ENCODE measurements at regions not wholly inside any gene's neighbourhood (a gene's known extent, or its start where the extent isn't known, plus 50 kb on each side); places are given as distances from the start of the nearest gene placed in this dataset.

GRCh38 chr11:24070435-24070834, 426.4 kb upstream of the LUZP2 start:
- DNase-seq (ENCODE audit: extremely low read depth, insufficient read length): no peak
- H3K27me3 ChIP-seq (replicated peaks; ENCODE audit: control insufficient read depth, insufficient read depth, low read length): no peaks in the 10 kb centered on the region
- TF ChIP-seq CTCF (IDR thresholded peaks at IDR 0.05; ENCODE audit: insufficient read depth, low read length, poor library complexity, severe bottlenecking): no peak
- H3K4me3 ChIP-seq (replicated peaks; ENCODE audit: low read depth, low read length): no peak overlapping the region
- H3K36me3 ChIP-seq (ENCODE audit: control insufficient read depth, insufficient read depth, low read length): no peaks in the 10 kb centered on the region

- no peak overlapping the region for H3K4me3 ChIP-seq (replicated peaks; ENCODE audit: low read depth, low read length)
- H3K27me3 ChIP-seq (replicated peaks; ENCODE audit: control insufficient read depth, insufficient read depth, low read length): no peaks in the 10 kb centered on the region
- H3K36me3 ChIP-seq (ENCODE audit: control insufficient read depth, insufficient read depth, low read length): no peaks in the 10 kb centered on the region
- no peak for DNase-seq (ENCODE audit: extremely low read depth, insufficient read length)
- TF ChIP-seq CTCF (IDR thresholded peaks at IDR 0.05; ENCODE audit: insufficient read depth, low read length, poor library complexity, severe bottlenecking): no peak
Observed at GRCh38 chr11:24078018-24078417, 418.8 kb upstream of the LUZP2 start.

- Histone ChIP-seq H3K4me3 (replicated peaks; ENCODE audit: low read depth, low read length) (no peak overlapping the region), H3K36me3 (ENCODE audit: control insufficient read depth, insufficient read depth, low read length) (no peaks in the 10 kb centered on the region), H3K27me3 (replicated peaks; ENCODE audit: control insufficient read depth, insufficient read depth, low read length) (no peaks in the 10 kb centered on the region)
- TF ChIP-seq CTCF (IDR thresholded peaks at IDR 0.05; ENCODE audit: insufficient read depth, low read length, poor library complexity, severe bottlenecking): no peak
- DNase-seq (ENCODE audit: extremely low read depth, insufficient read length): no peak
Observed at GRCh38 chr11:24082241-24082640, 414.6 kb upstream of the LUZP2 start.

GRCh38 chr11:24082860-24083259, 414.0 kb upstream of the LUZP2 start:
- Histone ChIP-seq H3K4me3 (replicated peaks; ENCODE audit: low read depth, low read length) (no peak overlapping the region), H3K36me3 (ENCODE audit: control insufficient read depth, insufficient read depth, low read length) (no peaks in the 10 kb centered on the region), H3K27me3 (replicated peaks; ENCODE audit: control insufficient read depth, insufficient read depth, low read length) (no peaks in the 10 kb centered on the region)
- no peak for TF ChIP-seq CTCF (IDR thresholded peaks at IDR 0.05; ENCODE audit: insufficient read depth, low read length, poor library complexity, severe bottlenecking)
- DNase-seq (ENCODE audit: extremely low read depth, insufficient read length): no peak

GRCh38 chr11:24084956-24085355, 411.9 kb upstream of the LUZP2 start:
- no peak for DNase-seq (ENCODE audit: extremely low read depth, insufficient read length)
- Histone ChIP-seq H3K4me3 (replicated peaks; ENCODE audit: low read depth, low read length) (no peak overlapping the region), H3K27me3 (replicated peaks; ENCODE audit: control insufficient read depth, insufficient read depth, low read length) (no peaks in the 10 kb centered on the region), H3K36me3 (ENCODE audit: control insufficient read depth, insufficient read depth, low read length) (no peaks in the 10 kb centered on the region)
- no peak for TF ChIP-seq CTCF (IDR thresholded peaks at IDR 0.05; ENCODE audit: insufficient read depth, low read length, poor library complexity, severe bottlenecking)

- no peak for TF ChIP-seq CTCF (IDR thresholded peaks at IDR 0.05; ENCODE audit: insufficient read depth, low read length, poor library complexity, severe bottlenecking)
- H3K4me3 ChIP-seq (replicated peaks; ENCODE audit: low read depth, low read length): no peak overlapping the region
- no peaks in the 10 kb centered on the region for H3K36me3 ChIP-seq (ENCODE audit: control insufficient read depth, insufficient read depth, low read length)
- no peaks in the 10 kb centered on the region for H3K27me3 ChIP-seq (replicated peaks; ENCODE audit: control insufficient read depth, insufficient read depth, low read length)
- no peak for DNase-seq (ENCODE audit: extremely low read depth, insufficient read length)
Observed at GRCh38 chr11:24086921-24087320, 409.9 kb upstream of the LUZP2 start.

Data from GM06990 (cell line).